ENCODE measurements at regions not wholly inside any gene's neighbourhood (a gene's known extent, or its start where the extent isn't known, plus 50 kb on each side); places are given as distances from the start of the nearest gene placed in this dataset.
"Not testable (repeated sequence)": the region's sequence is repeated elsewhere in the genome, so short reads cannot be mapped to it uniquely, and the experiment has no call there.

DNA sequence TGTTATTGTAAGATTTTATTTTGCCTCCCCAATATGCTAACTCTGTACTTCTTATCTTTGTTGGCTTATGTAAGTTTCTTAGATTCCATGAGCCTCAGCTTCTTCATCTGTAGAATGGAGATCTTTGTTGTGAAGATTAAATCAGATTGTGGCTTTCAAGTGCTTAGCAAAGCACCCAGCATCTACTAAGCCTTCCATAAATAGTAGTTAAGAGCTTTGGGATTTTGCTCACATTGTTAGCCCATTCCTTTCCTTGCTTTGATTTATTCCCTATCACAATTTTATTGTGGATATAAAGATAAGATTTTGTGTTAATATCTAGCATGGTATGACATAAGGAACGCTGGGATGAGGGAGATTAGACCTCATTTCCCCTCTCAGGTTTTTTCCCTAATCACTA lies 501.4 kb downstream of the PYDC2 start:
- no peak for DNase-seq (ENCODE audit: low spot score)

- DNase-seq (ENCODE audit: low spot score), result no peak
Observed at GRCh38 chr3:191963182-191963581, 502.2 kb downstream of the PYDC2 start.

DNA sequence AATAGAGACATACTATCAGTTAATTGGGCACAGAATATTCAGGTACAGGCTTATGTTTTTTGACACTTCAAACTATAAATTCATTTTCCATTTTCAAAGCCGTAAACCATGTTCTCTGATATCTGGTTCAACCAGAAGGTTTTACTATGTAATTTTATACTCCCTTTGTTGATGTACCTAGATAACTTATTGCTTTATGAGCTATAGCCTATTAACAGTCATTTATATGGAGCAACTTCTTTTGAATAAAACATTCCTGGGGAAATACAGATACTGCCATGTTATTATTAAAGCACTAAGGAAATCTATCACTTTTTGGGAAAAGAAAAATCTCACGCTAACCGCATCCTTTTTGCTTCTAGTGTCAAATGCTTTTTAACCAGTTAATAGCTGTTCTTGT lies 505.6 kb downstream of the PYDC2 start:
- DNase-seq (ENCODE audit: low spot score), result no peak

DNA sequence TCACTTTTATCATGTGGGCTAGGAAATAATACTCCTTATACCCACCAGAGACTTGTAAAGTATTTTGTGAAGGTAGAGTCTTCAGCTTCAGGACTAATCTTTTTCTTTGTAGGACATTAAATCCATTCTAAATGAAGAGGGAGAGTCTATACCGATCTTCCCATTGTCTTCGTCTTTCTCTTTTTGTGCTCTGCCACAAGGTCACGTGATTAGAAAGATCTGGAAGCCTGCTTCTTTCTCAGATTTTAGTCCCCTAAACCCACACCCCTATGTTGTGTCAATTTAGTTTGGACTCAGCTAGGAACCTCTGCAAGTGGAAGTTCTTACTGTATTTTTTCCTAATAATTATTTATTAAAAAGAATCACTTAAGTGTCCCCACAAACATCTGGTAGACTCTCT lies 507.3 kb downstream of the PYDC2 start:
- no peak for DNase-seq (ENCODE audit: low spot score)

DNA sequence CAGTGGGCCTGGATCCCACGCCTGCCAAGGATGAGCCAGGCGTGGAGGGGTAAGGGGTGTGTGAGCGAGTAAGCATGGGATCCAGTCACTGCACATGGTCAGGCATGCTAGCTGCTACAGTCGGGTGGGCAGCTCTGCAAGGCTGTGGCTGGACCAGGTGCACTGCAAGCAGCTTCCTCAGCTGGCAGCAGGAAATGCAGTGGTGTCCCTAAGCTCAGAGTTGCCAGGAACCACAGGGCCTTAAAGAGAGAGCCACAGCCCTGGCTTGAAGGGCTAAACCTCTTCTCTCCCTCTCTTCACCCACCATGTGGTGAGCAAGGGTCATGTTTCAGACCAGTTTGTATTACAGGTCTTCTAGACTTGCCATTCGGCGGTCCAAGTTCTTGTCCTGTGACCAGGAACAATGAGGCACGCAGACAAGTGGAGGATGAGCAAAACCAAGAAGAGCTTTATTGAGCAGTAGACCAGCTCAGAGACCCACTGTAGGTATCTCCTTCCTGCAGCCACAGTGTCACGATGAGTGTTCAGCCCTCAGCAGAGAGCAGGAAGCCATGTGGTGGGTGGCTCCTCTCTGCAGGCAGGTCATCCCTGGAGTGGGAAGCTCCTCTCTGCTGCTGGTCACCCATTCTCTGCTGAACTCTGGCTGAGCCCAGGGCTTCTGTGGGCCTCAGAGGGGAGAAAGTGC lies 511.9 kb downstream of the PYDC2 start:
- DNase-seq (ENCODE audit: low spot score), result no peak

- DNase-seq (ENCODE audit: low spot score), result no peak
Observed at GRCh38 chr3:191973820-191974219, 512.9 kb downstream of the PYDC2 start.

GRCh38 chr3:191975936-191976335 lies 515.0 kb downstream of the PYDC2 start:
- no peak for DNase-seq (ENCODE audit: low spot score)

DNA sequence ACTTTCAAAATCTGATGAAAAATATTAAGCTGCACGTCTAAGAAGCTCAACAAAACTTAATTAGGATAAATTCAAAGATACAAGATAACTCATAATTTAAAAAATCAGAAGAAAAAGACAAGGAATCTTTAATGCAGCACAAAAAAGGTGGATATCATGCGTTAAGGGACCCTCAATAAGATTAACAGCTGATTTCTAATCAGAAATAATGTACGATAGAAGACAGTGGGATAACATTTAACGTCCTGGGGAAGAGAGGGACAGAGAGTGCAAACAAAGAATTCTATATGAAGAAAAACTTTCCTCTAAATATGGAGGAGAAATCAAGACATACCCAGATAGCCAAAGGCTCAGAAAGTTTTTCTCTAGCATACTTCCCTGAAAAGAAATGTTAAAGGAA lies 519.5 kb downstream of the PYDC2 start:
- no peak for DNase-seq (ENCODE audit: low spot score)

DNA sequence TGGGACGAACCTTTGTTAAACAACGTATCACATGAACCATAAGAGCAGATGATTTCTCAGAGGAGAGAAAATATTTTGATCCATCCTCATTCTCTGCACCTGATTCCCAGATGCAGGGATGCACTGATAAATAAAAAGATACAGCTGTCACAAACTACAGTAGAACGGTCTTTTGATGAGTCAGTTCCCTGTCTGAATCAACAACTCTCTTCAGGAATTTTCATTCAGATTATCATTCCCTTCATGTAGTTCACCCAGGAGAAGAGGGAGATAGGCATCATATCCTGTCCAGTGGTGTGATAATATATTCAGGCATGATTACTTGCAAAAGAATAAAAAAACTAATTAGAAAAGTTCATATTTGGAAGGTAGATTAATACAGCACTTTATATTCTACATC lies 521.5 kb downstream of the PYDC2 start:
- no peak for DNase-seq (ENCODE audit: low spot score)

- DNase-seq (ENCODE audit: low spot score), result no peak
Observed at GRCh38 chr3:191985691-191986090, 524.7 kb downstream of the PYDC2 start.

DNA sequence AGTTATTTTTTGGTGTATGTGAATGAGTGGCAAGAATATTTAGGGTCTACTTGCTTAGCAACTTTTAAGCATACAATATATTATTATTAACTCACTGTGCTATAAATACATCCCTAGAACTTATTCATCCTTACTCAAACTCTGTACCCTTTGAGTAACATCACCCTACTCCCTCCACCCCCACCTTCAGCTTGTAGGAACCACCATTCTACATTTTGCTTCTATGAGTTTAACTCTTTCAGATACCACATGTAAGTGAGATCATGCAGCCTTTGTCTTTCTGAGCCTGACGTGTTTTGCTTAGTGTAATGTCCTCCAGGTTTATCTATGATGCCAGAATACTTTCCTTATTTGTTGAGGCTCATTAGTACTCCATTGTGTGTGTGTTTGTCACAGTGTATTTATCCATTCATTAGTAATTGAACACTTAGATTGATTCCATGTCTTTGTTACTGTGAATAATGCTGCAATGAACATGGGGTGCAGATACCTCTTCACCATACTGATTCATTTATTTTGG lies 526.9 kb downstream of the PYDC2 start:
- DNase-seq (ENCODE audit: low spot score), result no peak

- DNase-seq (ENCODE audit: low spot score), result not testable (repeated sequence)
Observed at GRCh38 chr3:191993952-191994351, 533.0 kb downstream of the PYDC2 start.

DNA sequence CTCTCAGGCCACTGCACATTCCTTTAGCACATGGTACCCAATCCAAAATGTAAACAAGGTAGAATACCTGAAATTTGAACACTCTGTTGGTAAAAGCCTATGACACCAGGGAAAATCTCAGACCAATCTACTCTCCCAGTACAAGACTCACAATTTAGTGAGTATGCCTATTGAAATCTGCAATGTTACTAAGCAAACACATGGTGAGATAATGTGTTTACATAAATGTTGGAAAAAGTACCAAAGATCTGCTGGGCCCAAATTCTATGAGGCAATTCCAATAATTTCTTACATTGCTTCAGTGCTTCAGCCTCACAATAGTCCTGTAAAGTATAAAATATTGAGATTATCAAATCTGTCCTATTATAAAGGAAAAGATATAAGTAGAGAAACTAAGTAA lies 536.1 kb downstream of the PYDC2 start:
- DNase-seq (ENCODE audit: low spot score), result no peak

DNA sequence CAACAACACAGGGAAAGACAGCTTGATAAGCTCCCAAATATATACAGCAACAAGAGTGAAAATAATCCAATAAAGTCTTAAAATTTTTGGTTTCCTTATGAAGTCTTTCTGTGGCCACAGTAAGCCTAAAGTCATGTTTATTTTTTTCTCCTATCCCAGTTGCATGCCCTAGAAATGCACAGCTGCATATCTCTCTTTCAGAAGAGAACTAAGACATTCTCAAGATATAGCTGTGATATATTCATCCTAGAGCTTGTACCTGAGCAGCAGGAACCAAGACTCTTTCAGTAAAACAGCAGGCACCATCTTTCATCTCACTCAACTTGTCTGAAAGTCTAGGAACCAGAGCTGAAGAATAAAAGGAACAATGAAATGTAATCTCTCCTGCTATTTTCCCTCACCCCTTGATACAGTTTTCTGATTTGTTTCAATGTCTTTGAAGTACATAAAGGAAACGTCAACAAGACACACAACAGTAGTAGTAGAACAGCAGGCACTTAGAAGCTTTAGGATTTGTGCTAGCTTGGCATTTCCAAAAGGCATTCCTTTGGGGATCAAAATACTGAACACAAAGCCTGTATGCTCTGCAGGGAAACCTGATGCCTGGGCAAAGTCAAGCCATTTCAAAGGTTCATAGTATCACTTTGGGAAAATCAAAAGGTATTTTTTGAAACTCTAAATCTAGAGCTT lies 536.8 kb downstream of the PYDC2 start:
- DNase-seq (ENCODE audit: low spot score), result peak; percentile 2

- no peak for DNase-seq (ENCODE audit: low spot score)
Observed at GRCh38 chr3:192001218-192001617, 540.3 kb downstream of the PYDC2 start.

DNA sequence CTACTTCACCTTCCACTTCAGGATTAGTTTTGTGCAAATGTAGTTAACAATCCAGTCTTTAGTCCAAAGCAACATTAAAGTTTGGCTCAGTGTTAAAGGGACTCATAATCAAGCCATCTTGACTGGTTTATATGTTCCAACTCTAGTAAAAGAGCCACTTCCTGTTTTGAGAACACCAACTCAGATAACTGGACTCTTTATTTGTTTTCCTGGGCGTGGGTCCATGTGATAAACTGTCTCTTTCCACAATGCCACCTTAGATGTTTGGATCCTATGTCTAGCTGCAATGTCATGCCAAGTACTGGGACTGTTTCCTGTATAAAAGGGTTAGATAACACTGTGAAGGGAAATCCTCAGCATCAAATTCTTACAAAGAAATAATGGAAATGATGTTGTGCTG lies 545.0 kb downstream of the PYDC2 start:
- no peak for DNase-seq (ENCODE audit: low spot score)

DNA sequence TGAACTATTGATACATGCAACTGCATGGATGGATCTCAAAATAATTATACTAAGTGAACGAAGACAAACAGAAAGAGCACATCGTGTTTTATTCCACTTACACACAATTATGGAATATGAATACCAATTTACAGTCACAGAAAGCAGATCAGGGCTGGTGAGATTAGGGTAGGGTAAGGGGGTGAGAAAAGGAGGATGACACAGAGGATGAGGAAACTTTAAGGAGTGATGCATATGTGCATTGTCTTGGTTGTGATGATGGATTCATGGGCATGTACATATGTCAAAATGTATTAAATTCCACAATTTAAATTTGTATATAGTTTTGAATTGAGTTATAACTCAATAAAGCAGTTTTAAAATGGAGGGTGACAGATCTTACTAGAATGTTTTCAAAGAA lies 548.9 kb downstream of the PYDC2 start:
- DNase-seq (ENCODE audit: low spot score), result no peak

GRCh38 chr3:192010490-192010889 lies 549.5 kb downstream of the PYDC2 start:
- no peak for DNase-seq (ENCODE audit: low spot score)

- DNase-seq (ENCODE audit: low spot score), result no peak
Observed at GRCh38 chr3:192011137-192011536, 550.2 kb downstream of the PYDC2 start.

GRCh38 chr3:192013110-192013509 lies 552.1 kb downstream of the PYDC2 start:
- DNase-seq (ENCODE audit: low spot score), result no peak

GRCh38 chr3:192022412-192022811 lies 561.4 kb downstream of the PYDC2 start:
- DNase-seq (ENCODE audit: low spot score), result peak; percentile 3

DNA sequence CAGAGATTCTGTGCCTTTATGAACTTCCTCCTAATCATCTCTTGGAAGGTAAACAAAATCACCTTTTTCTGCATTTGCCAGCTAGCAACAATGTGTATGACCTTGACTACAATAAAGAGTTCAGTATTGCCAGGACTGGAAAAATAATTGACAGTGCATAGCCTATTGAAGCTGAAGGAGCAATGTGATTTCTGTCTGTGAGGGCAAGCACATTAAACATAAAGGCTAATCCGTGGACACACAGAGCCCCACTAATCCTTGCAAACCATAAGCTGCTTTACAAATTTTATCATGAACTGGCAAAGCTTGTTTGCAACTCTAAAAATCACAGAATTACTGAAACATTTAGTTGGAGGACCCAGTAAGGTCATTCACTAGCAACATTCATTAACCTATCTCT lies 563.8 kb downstream of the PYDC2 start:
- no peak for DNase-seq (ENCODE audit: low spot score)

GRCh38 chr3:192026661-192027060 lies 565.7 kb downstream of the PYDC2 start:
- no peak for DNase-seq (ENCODE audit: low spot score)
